ENCODE measurements at regions not wholly inside any gene's neighbourhood (a gene's known extent, or its start where the extent isn't known, plus 50 kb on each side); places are given as distances from the start of the nearest gene placed in this dataset.

- H3K4me1 ChIP-seq (ENCODE audit: control insufficient read depth in 2 of 2, insufficient read depth in 2 of 2, low read length in 2 of 2) = no peaks in the 10 kb centered on the region
- no peak overlapping the region for H3K4me2 ChIP-seq (replicated peaks; ENCODE audit: low read depth, low read length, poor library complexity, severe bottlenecking)
- ATAC-seq (ENCODE audit: low read depth) (no peak), DNase-seq (no peak)
- H2AFZ ChIP-seq (ENCODE audit: insufficient read depth, low read depth, low read length, poor library complexity, severe bottlenecking) = no peak overlapping the region
- no peak overlapping the region for H3K4me3 ChIP-seq (ENCODE audit: control extremely low read depth in 1 of 5, extremely low read depth in 1 of 5, insufficient read depth in 1 of 5, low read depth in 2 of 5, low read length in 4 of 5)
- WGBS (ENCODE audit: insufficient coverage) = 90% methylated on average over 6 of the region's 6 CpGs
- peaks cover 0 to 10% (median 0%) of the 10 kb centered on the region in 3 donors for H3K9me3 ChIP-seq (ENCODE audit: control extremely low read depth in 1 of 3, control insufficient read depth in 2 of 3, insufficient read depth in 1 of 3, low read length in 2 of 3)
- POLR2A ChIA-PET = no interaction called here
- H3K36me3 ChIP-seq (replicated peaks in 1 of 2; ENCODE audit: control extremely low read depth in 1 of 2, control insufficient read depth in 1 of 2, extremely low read depth in 1 of 2, insufficient read depth in 2 of 2, low read length in 1 of 2) = no peaks in the 10 kb centered on the region
- H3K9ac ChIP-seq (ENCODE audit: low read length) = no peak overlapping the region
- H3K4me3 Mint-ChIP-seq = no peak overlapping the region
- H4K20me1 ChIP-seq (ENCODE audit: control insufficient read depth, insufficient read depth, low read length, poor library complexity, severe bottlenecking) = no peaks in the 10 kb centered on the region
- no peak overlapping the region for H3K27ac Mint-ChIP-seq
- H3K9me3 Mint-ChIP-seq (ENCODE audit: insufficient read depth) = peaks cover 6% of the 10 kb centered on the region
- no peaks in the 10 kb centered on the region for H3K27me3 Mint-ChIP-seq
- CTCF ChIA-PET = no interaction called here
- intact Hi-C loops (cut with micrococcal nuclease) = no loop called here
- no peaks in the 10 kb centered on the region for H3K4me1 Mint-ChIP-seq
- no peaks in the 10 kb centered on the region for H3K79me2 ChIP-seq (ENCODE audit: control insufficient read depth, insufficient read depth, low read length)
- H3K27me3 ChIP-seq (replicated peaks in 1 of 4; ENCODE audit: control extremely low read depth in 1 of 4, control insufficient read depth in 3 of 4, insufficient read depth in 4 of 4, low read length in 3 of 4) = no peaks in the 10 kb centered on the region
- no peak overlapping the region for H3K27ac ChIP-seq (ENCODE audit: low read length in 2 of 2)
- TF ChIP-seq EZH2 (IDR thresholded peaks at IDR 0.05; ENCODE audit: borderline replicate concordance, insufficient read depth, low read depth, low read length, poor library complexity, severe bottlenecking) (no peak), CTCF (IDR thresholded peaks at IDR 0.05) (no peak)
Observed at GRCh38 chr10:57053530-57053929, 692.5 kb upstream of the ZWINT start.

- 71% methylated on average over 1 of the region's 2 CpGs for WGBS (ENCODE audit: insufficient coverage)
- H3K4me1 Mint-ChIP-seq = no peaks in the 10 kb centered on the region
- ChIA-PET CTCF (no interaction called here), POLR2A (no interaction called here)
- H3K27me3 Mint-ChIP-seq = no peaks in the 10 kb centered on the region
- no peak overlapping the region for H3K4me3 Mint-ChIP-seq
- ATAC-seq (ENCODE audit: low read depth) = no peak
- Histone ChIP-seq H3K36me3 (replicated peaks in 1 of 2; ENCODE audit: control extremely low read depth in 1 of 2, control insufficient read depth in 1 of 2, extremely low read depth in 1 of 2, insufficient read depth in 2 of 2, low read length in 1 of 2) (no peaks in the 10 kb centered on the region), H3K27me3 (replicated peaks in 1 of 4; ENCODE audit: control extremely low read depth in 1 of 4, control insufficient read depth in 3 of 4, insufficient read depth in 4 of 4, low read length in 3 of 4) (no peaks in the 10 kb centered on the region), H3K79me2 (ENCODE audit: control insufficient read depth, insufficient read depth, low read length) (no peaks in the 10 kb centered on the region), H3K4me3 (ENCODE audit: control extremely low read depth in 1 of 5, extremely low read depth in 1 of 5, insufficient read depth in 1 of 5, low read depth in 2 of 5, low read length in 4 of 5) (no peak overlapping the region), H3K4me2 (replicated peaks; ENCODE audit: low read depth, low read length, poor library complexity, severe bottlenecking) (no peak overlapping the region), H3K9me3 (ENCODE audit: control extremely low read depth in 1 of 3, control insufficient read depth in 2 of 3, insufficient read depth in 1 of 3, low read length in 2 of 3) (peaks cover 0 to 7% (median 0%) of the 10 kb centered on the region in 3 donors), H4K20me1 (ENCODE audit: control insufficient read depth, insufficient read depth, low read length, poor library complexity, severe bottlenecking) (no peaks in the 10 kb centered on the region), H3K4me1 (ENCODE audit: control insufficient read depth in 2 of 2, insufficient read depth in 2 of 2, low read length in 2 of 2) (no peaks in the 10 kb centered on the region), H3K27ac (ENCODE audit: low read length in 2 of 2) (no peak overlapping the region), H2AFZ (ENCODE audit: insufficient read depth, low read depth, low read length, poor library complexity, severe bottlenecking) (no peak overlapping the region), H3K9ac (ENCODE audit: low read length) (no peak overlapping the region)
- peaks cover 6% of the 10 kb centered on the region for H3K9me3 Mint-ChIP-seq (ENCODE audit: insufficient read depth)
- DNase-seq = no peak
- intact Hi-C loops (cut with micrococcal nuclease) = no loop called here
- TF ChIP-seq EZH2 (IDR thresholded peaks at IDR 0.05; ENCODE audit: borderline replicate concordance, insufficient read depth, low read depth, low read length, poor library complexity, severe bottlenecking) (no peak), CTCF (IDR thresholded peaks at IDR 0.05) (no peak)
- no peak overlapping the region for H3K27ac Mint-ChIP-seq
Observed at GRCh38 chr10:57049096-57049495, 688.0 kb upstream of the ZWINT start.
